Mammary epithelial cell (primary cell): ENCODE measurements at regions not wholly inside any gene's neighbourhood (a gene's known extent, or its start where the extent isn't known, plus 50 kb on each side); places are given as distances from the start of the nearest gene placed in this dataset.

Experiments
- CTCF ChIP-seq, 2 donors: IDR thresholded peaks in 1 of 2; conservative IDR thresholded peaks in 1 of 2; 2 replicates each; pipeline ENCODE4 v1.5.1; 2011 to 2012; ENCODE audit warnings: inconsistent platforms in 2 of 2, low read length in 2 of 2, mild to moderate bottlenecking in 2 of 2, control low read depth in 1 of 2, low read depth in 1 of 2; ENCODE audit not compliant: insufficient read depth in 1 of 2; ENCODE audit errors: extremely low read depth in 1 of 2
- EZH2 ChIP-seq: IDR thresholded peaks from 2 replicates; pipeline ENCODE4 v1.6.1; 2012; ENCODE audit warnings: low read length, inconsistent platforms, borderline replicate concordance

- TF ChIP-seq CTCF (conservative IDR thresholded peaks at IDR 0.05 in 1 of 2, IDR thresholded peaks at IDR 0.05 in 1 of 2; ENCODE audit: extremely low read depth in 1 of 2, insufficient read depth in 1 of 2, low read depth in 1 of 2, low read length in 2 of 2) = no peak
- no peak for TF ChIP-seq EZH2
These were observed 59.3 kb upstream of the VASH1 start for GRCh38 chr14:76701981-76702380.
